Keratinocyte (primary cell): ENCODE measurements at regions not wholly inside any gene's neighbourhood (a gene's known extent, or its start where the extent isn't known, plus 50 kb on each side); places are given as distances from the start of the nearest gene placed in this dataset.

Source experiments
- EZH2 ChIP-seq: IDR thresholded peaks from one replicate; pipeline ENCODE4 v1.6.1; 2012; ENCODE audit warnings: inconsistent platforms, mild to moderate bottlenecking, low read length, moderate library complexity
- TF ChIP-seq, protein P1 (sequence below), 3 experiments: IDR thresholded peaks in 1 of 3; conservative IDR thresholded peaks in 1 of 3; optimal IDR thresholded peaks in 1 of 3; 2 replicates in 2 of 3; 3 replicates in 1 of 3; pipeline versions ENCODE3 to v1.5.1; 2011; ENCODE audit warnings: low read length in 3 of 3, mild to moderate bottlenecking in 3 of 3, moderate library complexity in 2 of 3, control low read depth in 1 of 3, inconsistent platforms in 1 of 3; ENCODE audit not compliant: insufficient read depth in 2 of 3; ENCODE audit errors: extremely low read depth in 1 of 3

DNA sequence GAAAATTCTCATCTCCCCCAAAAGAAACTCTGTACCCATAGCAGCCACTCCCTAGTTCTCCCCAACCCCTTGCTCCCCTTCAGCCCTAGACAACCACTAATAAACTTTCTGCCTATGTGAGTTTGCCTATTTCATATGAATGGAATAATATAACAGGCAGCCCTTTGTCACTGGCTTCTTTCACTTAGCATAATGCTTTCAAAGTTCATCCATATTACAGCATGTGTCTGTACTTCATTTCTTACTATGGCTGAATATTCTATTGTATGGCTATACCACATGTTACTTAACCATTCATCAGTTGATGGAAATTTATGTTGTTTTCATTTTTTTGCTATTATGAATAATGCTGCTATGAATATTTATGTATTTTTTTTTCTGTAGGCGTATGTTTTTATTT is 442.9 kb downstream of the SLC4A3 start:
- TF ChIP-seq, protein P1, sequence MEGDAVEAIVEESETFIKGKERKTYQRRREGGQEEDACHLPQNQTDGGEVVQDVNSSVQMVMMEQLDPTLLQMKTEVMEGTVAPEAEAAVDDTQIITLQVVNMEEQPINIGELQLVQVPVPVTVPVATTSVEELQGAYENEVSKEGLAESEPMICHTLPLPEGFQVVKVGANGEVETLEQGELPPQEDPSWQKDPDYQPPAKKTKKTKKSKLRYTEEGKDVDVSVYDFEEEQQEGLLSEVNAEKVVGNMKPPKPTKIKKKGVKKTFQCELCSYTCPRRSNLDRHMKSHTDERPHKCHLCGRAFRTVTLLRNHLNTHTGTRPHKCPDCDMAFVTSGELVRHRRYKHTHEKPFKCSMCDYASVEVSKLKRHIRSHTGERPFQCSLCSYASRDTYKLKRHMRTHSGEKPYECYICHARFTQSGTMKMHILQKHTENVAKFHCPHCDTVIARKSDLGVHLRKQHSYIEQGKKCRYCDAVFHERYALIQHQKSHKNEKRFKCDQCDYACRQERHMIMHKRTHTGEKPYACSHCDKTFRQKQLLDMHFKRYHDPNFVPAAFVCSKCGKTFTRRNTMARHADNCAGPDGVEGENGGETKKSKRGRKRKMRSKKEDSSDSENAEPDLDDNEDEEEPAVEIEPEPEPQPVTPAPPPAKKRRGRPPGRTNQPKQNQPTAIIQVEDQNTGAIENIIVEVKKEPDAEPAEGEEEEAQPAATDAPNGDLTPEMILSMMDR (optimal IDR thresholded peaks at IDR 0.05 in 1 of 3, IDR thresholded peaks at IDR 0.05 in 1 of 3, conservative IDR thresholded peaks at IDR 0.05 in 1 of 3; ENCODE audit: extremely low read depth in 1 of 3, insufficient read depth in 2 of 3, low read length in 3 of 3) = no peak
- TF ChIP-seq EZH2 = no peak
